HG03159 (cell line): ENCODE measurements at regions not wholly inside any gene's neighbourhood (a gene's known extent, or its start where the extent isn't known, plus 50 kb on each side); places are given as distances from the start of the nearest gene placed in this dataset.
A peak's percentile ranks its signal among the peaks of the same experiment; 100 is the strongest.

Experiments used
- ATAC-seq: cut with Tn5 transposase; IDR thresholded peaks from one replicate; pipeline ENCODE4 v1.9.1; 2021; ENCODE audit warnings: mild to moderate bottlenecking, moderate library complexity; ENCODE audit not compliant: unreplicated experiment

DNA sequence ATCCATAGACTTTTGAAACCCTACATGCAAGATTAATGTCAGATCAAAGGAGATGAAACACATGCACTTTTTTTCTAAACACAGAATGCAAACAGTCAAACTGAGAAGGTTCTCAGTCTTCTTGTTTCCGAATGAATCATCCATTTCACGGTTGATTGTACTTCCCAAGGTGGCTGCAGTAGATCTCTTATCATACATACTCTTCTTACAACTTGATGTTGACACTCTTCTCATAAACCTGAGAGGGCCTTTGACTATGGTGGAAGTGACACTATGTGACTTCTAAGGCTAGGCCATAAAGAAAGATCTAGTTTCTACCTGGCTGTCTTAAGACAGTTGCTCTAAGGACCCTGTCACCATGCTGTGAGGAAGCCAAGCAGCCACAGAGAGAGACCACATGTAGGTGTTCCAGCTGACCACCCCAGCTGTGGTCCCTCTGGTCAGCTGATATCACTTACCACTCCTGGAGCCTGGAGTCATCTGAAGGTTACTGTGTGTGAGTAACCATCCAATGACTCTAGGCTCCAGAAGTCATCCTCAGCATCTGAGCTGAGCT is 67.2 kb upstream of the HMGA2 start:
- ATAC-seq = peak; percentile 95

DNA sequence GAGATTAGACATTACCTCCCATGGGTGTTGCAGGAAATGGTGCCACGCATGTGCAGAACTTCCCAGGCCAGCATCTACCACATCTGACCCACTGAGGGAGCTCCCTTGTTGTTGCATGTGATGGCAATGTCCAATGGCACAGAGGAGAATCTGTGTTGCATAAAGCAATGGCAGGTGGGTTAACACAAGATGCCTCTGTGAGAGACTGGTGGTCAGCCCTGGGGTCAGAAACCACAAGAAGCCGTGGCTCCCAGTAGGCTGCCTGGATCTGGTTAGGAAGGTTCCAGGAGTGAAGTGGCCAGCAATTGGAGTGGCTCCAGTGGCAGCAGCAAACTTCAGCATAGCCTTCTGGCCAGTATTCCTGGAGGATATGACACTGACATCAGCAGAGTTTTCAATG is 65.9 kb upstream of the HMGA2 start:
- no peak for ATAC-seq

DNA sequence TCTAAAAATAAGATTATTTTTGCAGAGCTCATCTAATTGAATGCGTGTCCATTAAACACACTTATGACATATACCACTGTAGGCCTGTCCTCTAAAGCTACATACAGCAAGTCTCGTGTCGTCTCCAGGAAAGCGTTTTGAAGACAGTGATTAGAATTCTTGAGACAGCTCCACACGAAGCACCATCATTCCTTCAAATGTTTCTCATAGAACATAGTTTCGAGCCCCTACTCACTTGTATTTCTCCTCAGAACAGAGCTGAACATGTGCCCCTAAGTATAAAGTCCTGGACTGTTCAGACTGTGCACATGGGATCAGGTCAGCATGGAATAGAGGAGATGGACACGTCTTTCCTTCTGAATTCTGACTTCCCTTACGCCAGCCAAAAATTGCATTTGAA is 64.5 kb upstream of the HMGA2 start:
- no peak for ATAC-seq

DNA sequence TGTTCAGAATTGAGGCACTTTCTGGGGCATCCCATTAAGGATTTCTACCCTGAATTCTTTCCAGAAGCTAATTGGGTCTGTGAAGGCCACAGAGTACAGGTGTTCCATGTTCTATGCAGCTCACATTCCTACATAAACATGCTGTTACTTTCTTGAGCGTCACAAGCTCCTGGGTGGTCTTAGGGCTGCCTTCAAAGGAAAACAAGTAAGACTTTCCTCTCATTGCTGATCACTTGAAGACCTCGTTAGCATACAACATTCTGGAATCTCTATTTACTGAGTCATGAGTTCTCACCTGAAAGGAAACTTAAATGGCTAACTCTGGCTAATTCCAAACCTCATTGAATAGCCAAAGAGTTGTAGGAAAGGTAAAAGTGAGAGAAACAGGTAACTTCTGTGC is 63.0 kb upstream of the HMGA2 start:
- no peak for ATAC-seq

DNA sequence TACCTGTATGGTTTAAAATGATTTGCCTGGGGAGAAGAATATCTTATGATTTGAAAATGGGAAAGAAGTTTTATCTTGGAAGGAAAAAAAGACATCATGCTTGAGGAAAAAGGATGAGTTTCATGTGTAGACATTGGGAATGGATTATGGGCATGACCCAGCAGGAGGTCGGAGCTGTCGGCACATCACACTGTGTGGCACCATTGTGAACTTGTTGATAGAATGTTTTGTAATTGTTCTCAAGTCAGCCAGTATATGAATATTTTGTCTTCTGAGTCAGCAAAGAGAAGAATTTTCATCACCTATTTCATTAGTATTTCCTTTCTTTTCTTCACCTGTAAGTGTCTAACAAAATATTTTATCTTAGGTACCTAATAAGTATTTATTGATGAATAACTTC is 60.0 kb upstream of the HMGA2 start:
- no peak for ATAC-seq

DNA sequence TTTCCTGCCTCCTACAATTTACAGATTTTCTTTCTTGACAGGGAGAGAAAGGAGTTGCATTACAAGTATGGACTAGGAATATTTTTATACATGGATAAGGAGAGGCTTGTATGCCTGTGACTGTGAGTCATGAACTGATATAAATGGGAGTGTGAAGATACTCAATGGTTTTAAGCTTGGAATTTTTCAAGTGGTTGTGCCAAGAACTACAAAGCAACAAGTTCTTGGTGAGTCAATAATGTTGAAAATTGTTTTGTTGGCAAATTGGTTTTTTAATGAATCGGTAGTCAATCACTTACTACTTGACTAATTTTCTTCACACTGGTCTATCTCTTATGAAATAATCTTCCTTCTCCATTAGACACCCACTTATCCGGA is 58.9 kb upstream of the HMGA2 start:
- ATAC-seq = no peak

DNA sequence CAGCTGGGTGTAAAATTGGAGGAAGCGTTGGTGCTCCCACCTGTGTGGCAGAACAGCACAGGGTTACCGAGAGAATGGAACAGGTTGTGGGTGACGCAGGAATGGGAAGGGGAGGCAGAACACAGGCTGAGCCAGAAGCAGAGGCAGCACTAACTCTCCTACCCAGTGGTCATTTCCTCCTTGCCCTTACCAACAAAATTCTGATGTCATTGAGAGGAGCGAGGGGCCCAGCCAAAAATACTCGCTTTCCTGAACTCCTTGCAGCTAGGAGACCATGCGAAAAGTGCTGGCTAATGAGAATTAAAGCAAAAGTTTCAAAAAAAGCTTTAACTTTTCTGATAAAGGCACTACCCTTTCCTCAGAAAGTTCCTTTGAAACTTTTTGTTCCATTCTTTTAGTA is 54.4 kb upstream of the HMGA2 start:
- ATAC-seq = no peak
